Endothelial cell of umbilical vein (primary cell): ENCODE measurements at regions not wholly inside any gene's neighbourhood (a gene's known extent, or its start where the extent isn't known, plus 50 kb on each side); places are given as distances from the start of the nearest gene placed in this dataset.

Experiments
- BruUV-seq: library from RNA; stranded (reverse); fragments of 400-500 nt; replicated peaks from 2 replicates; lab custom pipeline; 2021; lab: Mats Ljungman, UMichigan
- CTCF ChIA-PET: fragments of 300-600, 350-600 bp; sonication (Branson Sonifier 250); formaldehyde crosslinking; loops from one replicate; lab custom pipeline; 2021; ENCODE audit warnings: antibody characterized with exemption, inconsistent platforms; lab: Charles Lee
- POLR2A ChIA-PET: fragments of 300-600, 350-600 bp; sonication (Branson Sonifier 250); formaldehyde crosslinking; loops from one replicate; lab custom pipeline; 2021; ENCODE audit warnings: antibody characterized with exemption, inconsistent platforms; lab: Charles Lee
- DNase-seq: peaks from one replicate; pipeline ENCODE4 v3.0.0-alpha.2; 2011; ENCODE audit warnings: low read depth, low spot score
- FAIRE-seq: peaks from 2 replicates; lab custom pipeline; 2011; peaks lifted over from hg19 to GRCh38; lab: Jason Lieb, UNC
- H2AFZ ChIP-seq: 2 replicates; pipeline ENCODE4 v1.6.0; 2012; ENCODE audit warnings: low read depth, low read length, control low read depth, inconsistent platforms
- H3K27ac ChIP-seq: 2 replicates; pipeline ENCODE4 v1.5.1; 2011; ENCODE audit warnings: low read depth, mild to moderate bottlenecking, control low read depth, low read length, moderate library complexity; ENCODE audit not compliant: insufficient read depth
- H3K27me3 ChIP-seq, 2 experiments: 2 replicates each; pipeline versions ENCODE4 v1.6.0 to v1.6.1; 2011; ENCODE audit warnings: low read length in 2 of 2, mixed read lengths in 1 of 2; ENCODE audit not compliant: control insufficient read depth in 2 of 2, insufficient read depth in 2 of 2
- H3K36me3 ChIP-seq, 2 experiments: 2 replicates in 1 of 2; 3 replicates in 1 of 2; pipeline ENCODE4 v1.5.1; 2011; ENCODE audit warnings: low read length in 2 of 2, mild to moderate bottlenecking in 1 of 2, moderate library complexity in 1 of 2; ENCODE audit not compliant: control insufficient read depth in 2 of 2, insufficient read depth in 2 of 2; ENCODE audit errors: extremely low read depth in 1 of 2
- H3K4me1 ChIP-seq: 3 replicates; pipeline ENCODE4 v1.5.1; 2011; ENCODE audit warnings: mild to moderate bottlenecking, low read length; ENCODE audit not compliant: control insufficient read depth, insufficient read depth; ENCODE audit errors: extremely low read depth
- H3K4me2 ChIP-seq: 2 replicates; pipeline ENCODE4 v1.6.1; 2011; ENCODE audit warnings: low read length, control low read depth, mixed read lengths; ENCODE audit not compliant: insufficient read depth
- H3K4me3 ChIP-seq, 3 experiments: fragments of 200-600 bp in 1 of 3; sonication (generic), shearing (Covaris generic) in 1 of 3; replicated peaks in 1 of 3; 2 replicates each; pipeline ENCODE4 v1.5.1; 2011 to 2016; ENCODE audit warnings: control low read depth in 3 of 3, low read length in 3 of 3, mild to moderate bottlenecking in 2 of 3, inconsistent platforms in 1 of 3, low read depth in 1 of 3, moderate library complexity in 1 of 3; ENCODE audit not compliant: insufficient read depth in 1 of 3
- H3K79me2 ChIP-seq: 2 replicates; pipeline ENCODE4 v1.6.0; 2012; ENCODE audit warnings: low read length, inconsistent platforms; ENCODE audit not compliant: control insufficient read depth, insufficient read depth
- H3K9ac ChIP-seq: replicated peaks from 2 replicates; pipeline ENCODE3; 2011; ENCODE audit warnings: low read length, control low read depth; ENCODE audit not compliant: insufficient read depth; ENCODE audit errors: extremely low read depth
- H3K9me1 ChIP-seq: replicated peaks from 3 replicates; pipeline ENCODE4 v1.6.0; 2011; ENCODE audit warnings: mild to moderate bottlenecking, low read length; ENCODE audit not compliant: control insufficient read depth, insufficient read depth; ENCODE audit errors: extremely low read depth
- H3K9me3 ChIP-seq: replicated peaks from 2 replicates; pipeline ENCODE4 v1.5.1; 2012; ENCODE audit warnings: low read length, inconsistent platforms; ENCODE audit not compliant: control insufficient read depth, insufficient read depth
- H4K20me1 ChIP-seq: replicated peaks from 2 replicates; pipeline ENCODE3; 2011; ENCODE audit warnings: mild to moderate bottlenecking, low read length; ENCODE audit not compliant: control insufficient read depth, insufficient read depth; ENCODE audit errors: extremely low read depth
- CTCF ChIP-seq, 2 donors: IDR thresholded peaks; 1 replicate in 1 of 2; 2 replicates in 1 of 2; pipeline ENCODE4 v1.5.1; 2011; ENCODE audit warnings: low read length in 2 of 2, mild to moderate bottlenecking in 2 of 2, moderate library complexity in 2 of 2, control low read depth in 1 of 2, inconsistent platforms in 1 of 2, low read depth in 1 of 2; ENCODE audit not compliant: insufficient read depth in 1 of 2; ENCODE audit errors: extremely low read depth in 1 of 2
- EZH2 ChIP-seq: IDR thresholded peaks from 2 replicates; pipeline ENCODE4 v1.6.1; 2012; ENCODE audit warnings: borderline replicate concordance, low read depth, mild to moderate bottlenecking, moderate library complexity, low read length, inconsistent platforms; ENCODE audit not compliant: severe bottlenecking
- FOS ChIP-seq: IDR thresholded peaks from 2 replicates; pipeline ENCODE4 v1.6.1; 2011; ENCODE audit warnings: mild to moderate bottlenecking, low read length, moderate library complexity, borderline replicate concordance; ENCODE audit not compliant: insufficient read depth
- GATA2 ChIP-seq: IDR thresholded peaks from 2 replicates; pipeline ENCODE4 v1.7.0; 2011; ENCODE audit warnings: low read depth, mild to moderate bottlenecking, moderate library complexity, mixed read lengths, low read length; ENCODE audit not compliant: insufficient read length, insufficient read depth
- JUN ChIP-seq: IDR thresholded peaks from 2 replicates; pipeline ENCODE4 v1.6.1; 2011; ENCODE audit warnings: borderline replicate concordance, low read depth; ENCODE audit not compliant: insufficient read length, insufficient read depth
- MAX ChIP-seq: IDR thresholded peaks from 2 replicates; pipeline ENCODE4 v1.6.1; 2011; ENCODE audit not compliant: insufficient read depth, insufficient read length
- MYC ChIP-seq: IDR thresholded peaks from one replicate; pipeline ENCODE4 v1.6.1; 2011; ENCODE audit warnings: mild to moderate bottlenecking, low read depth, low read length
- POLR2A ChIP-seq: IDR thresholded peaks from 2 replicates; pipeline ENCODE4 v1.6.1; 2012; ENCODE audit warnings: low read depth, mild to moderate bottlenecking, control low read depth, low read length
- POLR2AphosphoS5 ChIP-seq: IDR thresholded peaks from 2 replicates; pipeline ENCODE4 v1.6.1; 2012; ENCODE audit warnings: low read depth, mild to moderate bottlenecking, control low read depth, low read length, moderate library complexity; ENCODE audit not compliant: insufficient read depth
- dilution Hi-C: fragments of 300-500 bp; cut with MboI; formaldehyde crosslinking; loops from one replicate; pipeline ENCODE4 v1.15.0; 2019; ENCODE audit warnings: low sequenced_read_pairs; ENCODE audit not compliant: extremely low pct_ligation_motif_present
- intact Hi-C: fragments of 100-400 bp; cut with micrococcal nuclease; formaldehyde crosslinking; loops from one replicate; pipeline ENCODE4 v1.10.0; 2022

GRCh38 chr6:80962382-80962781 lies 790.1 kb downstream of the TENT5A start:
- Histone ChIP-seq H3K9me3 (no peaks in the 10 kb centered on the region), H3K9me1 (no peaks in the 10 kb centered on the region), H3K9ac (no peak overlapping the region), H3K27me3 (no peaks in the 10 kb centered on the region), H3K36me3 (no peaks in the 10 kb centered on the region), H3K4me2 (no peak overlapping the region), H3K4me1 (peaks cover 3% of the 10 kb centered on the region), H3K4me3 (no peak overlapping the region), H2AFZ (no peak overlapping the region), H3K27ac (no peak overlapping the region), H3K79me2 (no peaks in the 10 kb centered on the region), H4K20me1 (no peaks in the 10 kb centered on the region)
- DNase-seq (no peak), FAIRE-seq (no peak)
- no TSS peak for BruUV-seq
- POLR2A ChIA-PET, result no interaction called here
- CTCF ChIA-PET, result no interaction called here
- intact Hi-C loops, result no loop called here
- TF ChIP-seq MYC (no peak), JUN (no peak), FOS (no peak), EZH2 (no peak), GATA2 (no peak), POLR2AphosphoS5 (no peak), MAX (no peak), CTCF (IDR thresholded peaks at IDR 0.05; ENCODE audit: extremely low read depth in 1 of 2, insufficient read depth in 1 of 2, low read depth in 1 of 2, low read length in 2 of 2) (no peak), POLR2A (no peak)
- dilution Hi-C loops, result no loop called here
